HG03095 (cell line): ENCODE measurements at regions not wholly inside any gene's neighbourhood (a gene's known extent, or its start where the extent isn't known, plus 50 kb on each side); places are given as distances from the start of the nearest gene placed in this dataset.

Source experiments
- ATAC-seq: cut with Tn5 transposase; IDR thresholded peaks from one replicate; pipeline ENCODE4 v1.9.1; 2021; ENCODE audit warnings: moderate library complexity; ENCODE audit not compliant: unreplicated experiment

DNA sequence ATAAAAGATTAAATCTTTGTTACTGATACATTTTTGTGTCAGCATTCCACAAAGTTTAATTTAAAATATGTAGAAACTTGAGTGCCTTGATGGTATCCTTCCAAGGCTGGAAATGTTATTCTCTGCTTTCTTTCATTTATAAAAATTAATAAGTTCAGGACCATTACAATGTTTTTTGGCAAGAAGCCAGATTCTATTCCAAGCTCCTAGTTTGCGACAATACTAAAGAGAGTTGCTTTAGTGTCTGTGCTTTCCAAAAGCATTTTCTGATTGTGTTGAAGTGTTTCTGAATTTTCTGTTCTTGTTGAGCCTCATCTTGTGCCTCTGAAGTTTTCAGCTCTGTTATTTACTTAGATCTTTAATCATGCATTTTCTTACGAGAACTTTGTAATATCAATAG lies 516.2 kb downstream of the KCTD8 start:
- no peak for ATAC-seq

DNA sequence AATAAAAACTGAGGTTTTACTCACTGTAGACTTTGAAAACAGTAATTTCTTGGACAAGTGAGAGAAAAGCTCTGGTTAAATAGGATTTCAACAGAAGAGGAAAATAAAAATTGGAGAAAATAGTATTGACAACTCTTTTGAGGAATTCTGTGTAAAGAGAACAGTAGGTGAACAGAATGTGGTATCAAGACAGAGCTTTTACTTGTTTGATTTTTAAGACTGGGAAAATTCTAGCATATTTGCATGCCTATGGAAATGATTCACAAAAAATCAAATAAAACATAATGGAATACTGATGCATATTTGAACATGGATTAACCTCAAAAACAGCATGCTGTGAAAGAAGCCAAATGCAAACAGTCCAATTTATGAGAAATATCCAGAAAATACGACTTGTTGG lies 504.6 kb downstream of the KCTD8 start:
- no peak for ATAC-seq

DNA sequence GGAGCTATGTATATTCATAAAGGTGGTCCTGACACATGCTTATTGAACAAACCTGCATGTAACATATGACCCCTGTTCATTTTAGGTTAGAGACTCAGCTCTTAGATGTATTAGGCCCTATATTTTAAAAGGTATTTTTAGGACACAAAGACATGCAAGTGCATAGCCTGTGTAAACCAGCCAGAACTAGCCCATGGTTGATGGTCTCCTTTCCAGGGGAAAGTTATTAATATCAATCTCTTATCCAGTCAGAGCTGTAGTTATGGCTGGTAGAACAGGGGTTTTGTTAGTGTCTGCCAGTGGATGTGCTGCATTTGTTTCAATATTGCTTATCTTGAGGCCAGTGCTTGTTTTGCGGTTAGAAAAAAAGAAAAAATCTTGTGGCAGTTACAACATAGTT lies 488.6 kb downstream of the KCTD8 start:
- no peak for ATAC-seq

DNA sequence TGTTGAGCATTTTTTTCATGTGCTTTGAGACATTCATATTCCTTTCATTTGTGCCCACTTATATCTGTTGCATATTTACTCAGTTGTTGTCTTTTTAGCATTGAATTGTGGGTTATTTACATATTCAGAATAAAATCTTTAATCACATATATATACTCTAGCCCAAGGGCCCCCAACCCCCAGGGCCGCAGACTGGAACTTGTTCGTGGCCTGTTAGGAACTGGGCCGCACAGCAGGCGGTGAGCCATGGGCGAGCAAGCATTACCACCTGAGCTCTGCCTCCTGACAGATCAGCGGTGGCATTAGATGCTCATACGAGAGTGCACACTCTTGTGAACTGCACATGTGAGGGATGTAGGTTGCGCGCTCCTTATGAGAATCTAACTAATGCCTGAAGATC lies 480.6 kb downstream of the KCTD8 start:
- ATAC-seq, result no peak

DNA sequence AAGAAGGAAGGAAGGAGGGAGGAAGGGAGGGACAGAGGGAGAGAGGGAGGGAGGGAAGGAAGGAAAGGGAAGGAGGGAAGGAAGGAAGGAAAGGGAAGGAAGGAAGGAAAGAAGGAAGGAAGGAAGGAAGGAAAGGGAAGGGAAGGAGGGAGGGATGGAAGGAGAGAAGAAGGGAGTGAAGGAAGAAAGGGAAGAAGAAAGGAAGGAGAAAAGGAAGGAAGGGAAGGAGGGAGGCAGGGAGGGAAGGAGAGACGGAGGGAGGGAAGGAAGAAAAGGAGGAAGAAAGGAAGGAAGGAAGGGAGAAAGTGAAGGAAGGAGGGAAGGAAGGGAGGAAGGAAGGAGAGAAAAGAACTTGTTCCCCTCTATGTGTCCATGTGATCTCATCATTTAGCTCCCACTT lies 465.0 kb downstream of the KCTD8 start:
- no peak for ATAC-seq

DNA sequence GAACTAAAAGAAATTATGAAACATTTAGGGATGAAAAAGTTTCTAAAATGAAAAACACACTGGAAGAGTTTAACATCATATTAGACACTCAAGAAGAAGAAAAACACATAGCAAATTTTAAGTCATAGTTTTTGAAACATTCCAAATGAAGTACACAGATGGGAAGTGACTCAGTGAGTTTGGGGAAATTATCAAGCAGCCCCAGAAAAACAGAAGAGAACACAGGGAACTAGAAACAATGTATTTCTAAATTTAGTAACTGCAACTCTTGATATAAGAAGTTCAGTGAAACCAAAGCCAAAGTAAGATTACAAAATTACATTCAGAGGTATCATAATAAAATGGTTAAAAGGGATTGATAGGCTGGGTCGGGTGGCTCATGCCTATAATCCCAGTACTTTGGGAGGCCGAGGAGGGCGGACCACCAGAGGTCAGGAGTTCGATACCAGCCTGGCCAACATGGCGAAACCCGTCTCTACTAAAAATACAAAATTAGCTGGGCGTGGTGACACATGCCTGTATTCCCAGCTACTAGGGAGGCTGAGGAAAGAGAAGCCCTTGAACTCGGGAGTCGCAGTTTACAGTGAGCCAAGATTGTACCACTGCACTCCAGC lies 461.2 kb downstream of the KCTD8 start:
- ATAC-seq, result no peak

DNA sequence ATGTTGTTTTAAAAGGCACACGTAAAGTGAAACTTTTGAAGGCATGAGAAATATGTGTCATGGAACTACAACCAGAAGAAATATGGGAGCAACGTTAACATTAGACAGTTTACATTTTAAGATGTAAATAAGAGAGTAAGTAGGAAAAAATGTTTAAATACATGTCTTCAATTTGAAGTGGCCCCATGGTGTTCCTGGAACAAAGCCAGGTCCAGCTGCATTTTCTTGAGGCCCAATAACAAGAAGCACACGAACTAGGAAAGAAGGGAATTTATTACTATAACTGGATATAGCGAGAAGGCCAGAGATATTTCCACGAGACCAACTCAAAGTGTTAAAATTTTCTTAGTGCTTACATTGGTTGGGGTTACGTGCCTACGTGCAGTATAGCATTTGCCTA lies 458.1 kb downstream of the KCTD8 start:
- ATAC-seq, result no peak

DNA sequence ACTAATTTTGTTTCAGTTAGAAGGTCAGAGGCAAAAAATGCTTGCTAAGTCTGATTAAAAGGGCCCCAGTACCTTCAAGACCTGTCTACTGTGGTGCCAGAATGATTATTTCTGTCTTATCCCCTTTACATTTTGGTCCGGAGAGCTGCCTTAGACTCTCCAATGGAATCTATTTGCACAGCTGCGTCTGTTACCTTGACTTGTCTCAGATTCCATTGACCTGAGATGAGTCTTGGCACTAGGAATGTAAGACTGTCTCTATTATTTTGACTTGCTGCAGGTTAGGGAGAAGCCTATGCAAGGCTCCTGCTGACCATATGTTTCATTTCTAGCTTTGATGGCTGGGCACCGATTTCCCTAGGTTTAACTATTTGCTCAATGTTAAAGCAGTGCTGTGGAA lies 457.6 kb downstream of the KCTD8 start:
- no peak for ATAC-seq

DNA sequence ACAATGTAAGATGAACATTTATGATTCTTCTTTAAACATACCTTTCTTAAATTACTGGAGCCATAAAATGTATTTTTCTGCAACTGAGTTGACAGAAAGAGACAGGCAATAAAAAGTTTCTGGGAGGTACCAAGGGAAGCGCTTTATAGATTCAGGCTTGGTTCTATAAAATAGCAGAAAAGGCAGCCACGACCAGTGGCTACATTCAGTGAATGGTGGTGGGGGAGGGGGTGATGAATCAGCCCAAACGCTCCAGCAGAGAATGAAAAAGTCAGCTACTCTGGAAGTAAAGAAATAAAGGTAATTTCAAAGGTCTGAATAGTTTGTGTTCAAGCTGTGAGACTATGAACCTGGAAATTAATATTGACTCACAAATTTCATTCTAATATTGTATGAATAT lies 456.1 kb downstream of the KCTD8 start:
- no peak for ATAC-seq

DNA sequence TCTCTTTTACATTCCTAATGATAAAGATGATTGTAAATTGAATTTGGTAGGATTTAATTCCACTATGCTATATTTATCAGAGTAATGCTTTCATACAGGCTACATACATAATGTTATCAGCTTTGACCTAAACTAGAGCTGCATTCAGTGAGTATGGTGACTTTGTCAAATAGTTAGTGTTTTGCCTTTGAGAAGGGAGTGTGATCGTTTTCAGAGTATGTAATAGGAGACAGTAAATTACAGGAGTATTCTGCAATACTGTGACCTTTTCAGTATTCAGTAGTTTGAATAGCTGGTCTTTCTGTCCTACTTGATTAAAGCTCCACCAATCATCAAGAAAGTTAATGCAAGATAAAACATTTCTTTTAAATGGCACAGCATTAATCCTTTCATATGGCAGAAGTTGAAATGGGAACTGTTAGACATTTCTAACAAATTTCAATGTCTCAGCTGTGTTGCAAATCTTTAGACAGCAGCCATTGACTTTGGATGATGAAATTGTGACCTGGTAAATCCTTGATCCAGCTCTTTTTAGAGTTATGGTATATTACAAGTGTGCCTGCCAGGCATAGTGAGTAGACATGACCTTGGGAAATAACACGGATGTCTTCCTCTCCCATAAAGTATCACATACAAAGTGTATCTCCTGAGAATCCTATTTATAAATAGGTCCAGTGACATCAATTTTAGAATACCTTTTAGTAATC lies 455.3 kb downstream of the KCTD8 start:
- no peak for ATAC-seq

DNA sequence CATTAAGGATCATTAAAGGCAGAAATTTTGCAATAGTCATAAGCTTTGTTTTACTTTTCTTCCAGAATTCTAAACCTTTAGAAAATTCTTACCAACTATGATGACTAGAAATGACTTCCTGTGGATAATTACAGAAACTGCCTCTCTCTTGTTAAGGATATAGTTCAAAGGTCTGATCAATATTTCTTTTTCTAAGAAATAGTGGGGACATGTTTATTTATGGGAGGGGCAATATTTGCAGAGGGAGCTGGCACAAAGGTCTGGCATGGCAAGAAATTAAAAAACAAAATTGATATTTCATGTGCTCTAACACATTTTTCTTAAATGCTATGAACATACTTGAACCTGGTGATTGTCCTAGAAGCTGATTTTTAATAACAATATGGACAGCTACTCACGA lies 448.9 kb downstream of the KCTD8 start:
- ATAC-seq, result no peak

DNA sequence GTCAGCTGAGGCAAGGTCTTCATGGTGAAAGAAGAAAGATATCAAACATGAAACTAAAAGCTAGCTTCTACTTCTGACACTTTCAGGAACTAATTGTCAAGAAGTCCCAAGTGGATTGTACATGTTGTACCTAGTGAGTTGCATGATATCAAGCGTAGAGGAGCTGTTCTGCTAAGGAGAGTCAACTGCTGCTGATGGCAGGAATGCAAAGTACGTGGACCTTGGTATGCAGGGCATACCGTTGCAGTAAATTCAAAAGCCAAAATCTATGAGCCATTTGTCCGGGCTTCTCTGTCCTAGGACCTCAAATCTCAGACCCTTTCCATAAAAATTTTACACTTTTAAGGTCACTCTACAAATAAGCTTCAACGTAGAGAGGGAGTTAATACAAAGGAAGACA lies 446.2 kb downstream of the KCTD8 start:
- ATAC-seq, result no peak

DNA sequence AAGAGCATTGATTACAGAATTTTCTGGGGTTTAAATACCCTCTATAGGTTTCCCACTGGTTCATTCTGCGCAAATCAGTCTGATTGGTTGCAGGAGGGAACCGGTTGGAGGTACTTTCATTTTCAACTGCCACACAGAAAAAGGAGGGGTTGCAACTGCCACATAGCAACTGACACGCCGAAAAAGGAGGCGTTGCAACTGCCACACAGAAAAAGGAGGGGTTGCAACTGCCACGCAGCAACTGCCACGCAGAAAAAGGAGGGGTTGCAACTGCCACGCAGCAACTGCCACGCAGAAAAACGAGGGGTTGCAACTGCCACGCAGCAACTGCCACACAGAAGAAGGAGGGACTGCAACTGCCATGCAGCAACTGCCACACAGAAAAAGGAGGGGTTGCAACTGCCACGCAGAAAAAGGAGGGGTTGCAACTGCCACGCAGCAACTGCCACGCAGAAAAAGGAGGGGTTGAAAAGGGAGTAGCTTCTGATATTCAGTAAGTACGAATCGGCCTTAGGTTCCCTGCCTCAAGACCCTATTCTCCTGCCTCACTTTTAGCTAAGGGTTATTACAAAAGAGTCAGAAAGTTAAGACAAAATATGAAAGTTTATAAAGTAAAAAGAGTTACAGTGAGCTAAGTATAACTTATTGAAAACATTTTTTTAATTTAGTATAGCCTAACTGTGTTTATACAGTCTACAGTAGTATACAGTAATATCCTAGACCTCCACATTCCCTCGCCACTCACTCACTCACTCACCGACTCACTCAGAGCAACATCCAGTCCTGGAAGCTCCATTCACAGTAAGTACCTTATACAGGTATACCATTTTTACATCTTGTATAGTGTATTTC lies 431.8 kb downstream of the KCTD8 start:
- no peak for ATAC-seq

DNA sequence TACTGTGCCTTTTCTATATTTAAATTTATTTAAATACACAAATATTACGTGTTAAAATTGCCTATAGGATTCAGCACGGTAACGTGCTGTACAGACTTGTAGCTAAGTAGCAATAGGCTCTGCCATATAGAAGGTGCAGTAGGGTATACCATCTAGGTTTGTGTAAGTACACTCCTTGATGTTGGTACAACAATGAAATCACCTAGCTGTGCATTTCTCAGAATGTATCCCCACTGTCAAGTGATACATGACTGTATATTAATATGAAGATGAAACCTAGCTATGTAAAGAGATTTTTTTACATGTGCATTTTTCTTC lies 431.2 kb downstream of the KCTD8 start:
- ATAC-seq, result no peak

DNA sequence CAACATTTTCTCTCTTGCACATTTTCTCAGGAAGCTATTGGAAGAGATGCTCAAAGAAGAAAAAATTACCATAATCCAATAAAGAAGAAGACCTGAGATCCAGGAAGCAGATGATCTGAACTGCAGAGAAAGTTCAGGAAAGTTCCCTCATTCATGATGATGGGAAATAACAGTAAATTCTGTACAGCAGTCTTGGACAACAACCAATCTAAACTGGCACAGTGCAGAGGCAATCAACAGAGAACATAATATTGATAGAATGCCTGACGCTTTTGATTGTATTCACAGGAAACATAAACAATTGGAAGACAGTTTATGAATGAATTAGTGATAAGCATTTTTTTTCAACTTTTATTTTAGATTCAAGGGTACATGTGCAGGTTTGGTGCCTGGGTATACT lies 428.9 kb downstream of the KCTD8 start:
- ATAC-seq, result no peak

DNA sequence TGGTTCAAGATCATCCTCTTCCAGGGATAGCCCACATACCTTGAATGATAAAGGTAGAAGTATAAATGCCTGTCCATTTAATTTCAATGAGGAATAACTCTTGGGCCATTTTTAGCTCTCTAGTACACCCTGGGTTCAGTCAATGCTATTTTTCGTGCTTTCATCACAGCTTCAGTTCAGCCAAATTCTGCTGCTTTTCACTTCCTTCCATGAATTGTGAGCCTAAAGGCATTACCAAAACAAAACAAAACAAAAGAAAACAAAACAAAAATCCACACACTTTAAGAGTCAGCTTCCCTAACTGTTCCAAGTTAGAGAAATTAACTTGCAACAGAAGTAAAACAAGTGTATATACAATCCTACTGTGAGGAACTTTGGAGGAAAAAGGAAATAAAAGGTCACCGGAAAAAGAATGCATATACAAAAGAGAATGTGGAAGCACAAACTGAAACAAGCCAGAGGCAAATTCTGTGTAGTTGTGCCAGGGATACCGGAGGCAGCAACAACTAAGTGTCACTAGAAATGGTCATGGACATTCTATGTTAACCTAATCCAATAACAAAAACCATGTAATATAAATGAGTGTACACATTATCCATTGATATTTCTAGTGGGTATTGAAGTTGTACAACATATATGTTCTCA lies 423.1 kb downstream of the KCTD8 start:
- ATAC-seq, result no peak

DNA sequence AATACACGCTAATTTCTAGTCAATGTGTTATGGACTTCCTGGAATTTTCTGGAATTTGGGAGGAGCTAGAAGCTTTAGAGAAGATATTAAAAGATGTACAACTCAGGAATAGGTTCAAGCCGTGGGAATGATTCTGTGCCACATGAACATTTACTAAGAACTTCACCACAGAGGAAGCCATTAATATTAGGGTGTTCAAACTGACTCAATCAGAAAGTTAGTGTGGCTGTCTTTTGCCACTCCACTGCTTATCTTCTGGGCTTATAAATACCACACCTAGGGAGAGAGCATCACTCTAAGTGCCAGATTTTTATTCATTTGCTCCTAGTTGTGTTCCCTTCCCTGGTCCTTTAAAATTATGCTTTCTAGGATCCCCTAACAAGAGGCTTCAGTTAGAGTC lies 409.8 kb downstream of the KCTD8 start:
- no peak for ATAC-seq

DNA sequence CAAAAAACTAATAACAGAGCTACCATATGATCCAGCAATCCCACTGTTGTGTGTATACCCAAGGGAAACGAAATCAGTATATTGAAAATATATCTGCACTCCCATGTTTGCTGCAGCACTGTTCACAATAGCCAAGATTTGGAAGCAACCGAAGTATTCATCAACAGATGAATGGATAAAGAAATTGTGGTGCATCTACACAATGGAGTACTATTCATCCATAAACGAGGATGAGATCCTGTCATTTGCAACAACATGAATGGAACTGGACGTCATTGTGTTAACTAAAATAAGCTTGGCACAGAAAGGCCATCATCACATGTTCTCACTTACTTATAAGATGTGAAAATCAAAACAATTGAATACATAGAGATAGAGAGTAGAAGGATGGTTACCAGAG lies 402.1 kb downstream of the KCTD8 start:
- ATAC-seq, result no peak

DNA sequence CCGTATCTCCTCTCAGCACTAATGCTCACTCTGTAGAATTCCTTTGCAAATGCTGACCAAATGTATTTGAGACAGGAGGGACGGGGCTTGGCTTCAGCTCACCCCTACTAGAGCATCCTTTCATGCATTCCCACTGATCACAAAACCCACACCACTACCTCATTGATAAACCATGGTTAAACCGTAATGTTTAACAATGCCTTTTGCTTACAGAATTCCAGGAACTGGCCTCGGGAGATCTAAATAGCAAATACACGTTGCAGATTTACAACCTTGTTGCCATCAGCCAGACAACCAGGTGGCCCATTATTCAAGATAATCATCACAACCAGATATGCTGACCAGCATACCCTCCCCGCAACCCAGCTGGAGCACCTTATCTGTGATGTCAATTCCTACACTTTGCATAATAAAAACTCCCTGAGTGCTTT lies 391.9 kb downstream of the KCTD8 start:
- ATAC-seq, result no peak

DNA sequence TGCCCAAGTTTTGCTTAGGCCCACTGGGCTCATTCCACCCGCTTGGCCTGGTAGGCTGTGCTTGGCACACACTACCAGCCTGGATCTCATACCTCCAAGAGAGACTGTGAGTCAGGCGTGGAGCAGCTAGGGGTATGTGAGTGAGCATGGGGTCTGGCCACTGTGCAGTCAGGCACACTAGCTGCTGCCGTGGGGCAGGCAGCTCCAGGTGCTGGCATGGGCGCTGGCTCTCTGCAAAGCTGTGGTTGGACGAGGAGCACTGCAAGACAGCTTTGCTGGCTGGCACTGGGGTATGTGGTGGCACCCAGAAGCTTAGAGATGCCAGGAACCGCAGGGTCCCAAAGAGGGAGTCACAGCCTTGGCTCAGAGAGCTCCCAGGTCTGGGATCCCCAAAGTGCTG lies 377.8 kb downstream of the KCTD8 start:
- no peak for ATAC-seq
